Central memory CD8-positive, alpha-beta T cell (primary cell): ENCODE measurements at regions not wholly inside any gene's neighbourhood (a gene's known extent, or its start where the extent isn't known, plus 50 kb on each side); places are given as distances from the start of the nearest gene placed in this dataset.

Source experiments
- ATAC-seq: fragments of 150-1000 bp; cut with Tn5 transposase; replicated peaks from 2 replicates; pipeline ENCODE4 v1.10.0; 2022; ENCODE audit warnings: mild to moderate bottlenecking, moderate FRiP score, moderate number of reproducible peaks; ENCODE audit not compliant: poor library complexity, severe bottlenecking; ENCODE audit errors: extremely low read depth
- DNase-seq, 2 donors: peaks; one replicate each; pipeline ENCODE4 v3.0.0; 2021; ENCODE audit warnings: low spot score in 2 of 2
- H3K27ac Mint-ChIP-seq: one replicate; pipeline ENCODE4 v1.8.0; 2022; ENCODE audit warnings: low read depth, mild to moderate bottlenecking, moderate library complexity, mixed read lengths
- H3K27me3 Mint-ChIP-seq: one replicate; pipeline ENCODE4 v1.8.0; 2022; ENCODE audit warnings: mixed read lengths
- H3K36me3 Mint-ChIP-seq: one replicate; pipeline ENCODE4 v1.8.0; 2022; ENCODE audit warnings: mild to moderate bottlenecking, moderate library complexity, mixed read lengths; ENCODE audit not compliant: insufficient read depth
- H3K4me1 Mint-ChIP-seq: one replicate; pipeline ENCODE4 v1.8.0; 2022; ENCODE audit warnings: mixed read lengths
- H3K4me3 Mint-ChIP-seq: one replicate; pipeline ENCODE4 v1.8.0; 2022; ENCODE audit warnings: mild to moderate bottlenecking, moderate library complexity, mixed read lengths
- H3K9me3 Mint-ChIP-seq: one replicate; pipeline ENCODE4 v1.8.0; 2022; ENCODE audit warnings: mixed read lengths

GRCh38 chr18:45173327-45173726 is 441.9 kb upstream of the SLC14A2 start:
- no peaks in the 10 kb centered on the region for H3K9me3 Mint-ChIP-seq
- ATAC-seq (no peak), DNase-seq (no peak)
- no peak overlapping the region for H3K4me3 Mint-ChIP-seq
- H3K4me1 Mint-ChIP-seq = peaks cover 10% of the 10 kb centered on the region
- no peaks in the 10 kb centered on the region for H3K36me3 Mint-ChIP-seq
- no peak overlapping the region for H3K27ac Mint-ChIP-seq
- peaks cover 17% of the 10 kb centered on the region for H3K27me3 Mint-ChIP-seq

DNA sequence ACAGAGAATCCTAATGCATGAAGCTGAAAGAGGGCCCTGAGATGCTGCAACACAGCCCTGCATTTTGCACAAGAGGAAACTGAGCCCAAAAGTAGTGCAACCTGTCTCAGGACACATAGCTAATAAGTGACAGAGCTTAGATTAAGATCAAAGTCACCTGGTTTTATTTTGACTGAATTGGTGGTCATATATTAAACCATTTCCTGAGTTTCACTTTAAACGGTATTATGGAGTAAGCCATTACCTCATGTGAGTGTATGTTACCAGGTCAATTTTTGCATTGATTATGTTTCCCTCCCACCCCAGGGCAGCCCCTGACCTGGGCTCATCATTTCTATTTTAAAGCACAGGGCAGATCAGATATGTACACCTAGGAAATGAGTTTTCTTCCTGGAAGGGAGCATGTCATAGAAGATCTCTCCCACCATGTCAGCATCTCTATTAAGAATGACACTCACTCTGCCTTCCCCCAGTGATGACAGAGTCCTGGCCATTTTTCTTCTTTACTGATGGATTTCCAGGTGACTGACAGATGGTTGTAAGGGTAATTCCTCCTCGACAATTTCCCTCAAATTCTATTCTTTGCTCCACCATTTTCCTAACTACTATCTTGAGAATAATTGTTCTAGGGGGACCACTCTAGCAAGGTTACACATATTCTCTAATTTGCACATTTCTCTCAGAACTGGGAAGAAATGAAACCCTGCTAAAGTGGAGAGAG is 441.3 kb upstream of the SLC14A2 start:
- no peak for DNase-seq
- Mint-ChIP-seq H3K4me1 (peaks cover 10% of the 10 kb centered on the region), H3K4me3 (no peak overlapping the region), H3K9me3 (no peaks in the 10 kb centered on the region), H3K36me3 (no peaks in the 10 kb centered on the region), H3K27ac (no peak overlapping the region), H3K27me3 (peaks cover 17% of the 10 kb centered on the region)
- ATAC-seq = no peak

GRCh38 chr18:45174629-45175136 is 440.6 kb upstream of the SLC14A2 start:
- ATAC-seq = no peak
- H3K9me3 Mint-ChIP-seq = no peaks in the 10 kb centered on the region

GRCh38 chr18:45175511-45175910 is 439.8 kb upstream of the SLC14A2 start:
- peaks cover 10% of the 10 kb centered on the region for H3K4me1 Mint-ChIP-seq
- no peak for ATAC-seq
- H3K27me3 Mint-ChIP-seq = peaks cover 26% of the 10 kb centered on the region
- no peaks in the 10 kb centered on the region for H3K9me3 Mint-ChIP-seq
- H3K36me3 Mint-ChIP-seq = no peaks in the 10 kb centered on the region
- H3K27ac Mint-ChIP-seq = no peak overlapping the region
- H3K4me3 Mint-ChIP-seq = no peak overlapping the region
- no peak for DNase-seq

More at GRCh38 chr18:45174629-45175136, 440.6 kb upstream of the SLC14A2 start:
- Mint-ChIP-seq H3K27ac (no peak overlapping the region), H3K36me3 (no peaks in the 10 kb centered on the region), H3K4me3 (no peak overlapping the region), H3K27me3 (peaks cover 23% of the 10 kb centered on the region), H3K4me1 (peaks cover 10% of the 10 kb centered on the region)
- DNase-seq = no peak

DNA sequence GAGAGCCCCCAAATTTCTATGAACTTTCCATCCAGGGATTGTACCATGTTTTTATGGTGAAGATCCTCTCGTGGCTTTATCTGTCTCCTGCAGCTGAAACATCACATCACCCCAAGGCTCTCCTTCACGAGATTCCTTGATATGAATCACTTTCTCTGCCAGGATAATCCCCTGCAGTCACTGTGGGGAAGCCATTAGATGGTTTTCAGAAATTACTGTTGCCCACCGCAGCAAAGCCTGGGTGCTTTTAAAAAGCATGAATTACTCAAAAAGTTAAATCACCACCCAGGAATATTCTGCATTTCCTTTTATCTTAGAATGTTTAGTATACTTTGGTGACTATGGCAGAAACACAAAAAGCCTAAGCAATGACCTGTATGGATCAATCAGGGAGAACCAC is 428.4 kb upstream of the SLC14A2 start:
- Mint-ChIP-seq H3K27ac (no peak overlapping the region), H3K9me3 (no peaks in the 10 kb centered on the region), H3K4me3 (no peak overlapping the region), H3K4me1 (no peaks in the 10 kb centered on the region), H3K36me3 (no peaks in the 10 kb centered on the region), H3K27me3 (no peaks in the 10 kb centered on the region)
- DNase-seq (no peak), ATAC-seq (no peak)

DNA sequence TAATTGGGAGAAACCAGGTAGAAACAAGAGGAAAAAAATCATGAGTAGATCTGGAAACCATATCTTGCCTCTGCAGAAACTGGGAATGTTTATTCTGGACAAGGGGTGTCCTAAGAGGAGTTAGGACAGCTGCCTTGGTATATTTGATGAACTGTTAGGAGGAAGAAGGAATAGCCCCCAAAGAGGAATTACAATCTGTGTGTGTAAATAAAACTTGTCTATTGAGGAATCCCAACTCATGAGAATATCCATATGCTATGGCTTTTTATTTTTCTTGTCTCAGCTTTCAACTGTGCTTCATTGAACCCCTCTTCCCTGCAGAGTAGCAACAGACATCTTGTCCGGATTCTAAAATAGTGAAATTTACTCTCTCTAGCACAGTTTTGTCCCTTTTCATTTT is 423.5 kb upstream of the SLC14A2 start:
- Mint-ChIP-seq H3K27me3 (peaks cover 13% of the 10 kb centered on the region), H3K9me3 (no peaks in the 10 kb centered on the region), H3K27ac (no peak overlapping the region), H3K36me3 (no peaks in the 10 kb centered on the region), H3K4me3 (no peak overlapping the region), H3K4me1 (no peaks in the 10 kb centered on the region)
- no peak for ATAC-seq
- DNase-seq = no peak

GRCh38 chr18:45197526-45197970 is 417.7 kb upstream of the SLC14A2 start:
- DNase-seq (no peak), ATAC-seq (no peak)
- no peaks in the 10 kb centered on the region for H3K9me3 Mint-ChIP-seq
- H3K4me1 Mint-ChIP-seq = no peaks in the 10 kb centered on the region
- no peak overlapping the region for H3K4me3 Mint-ChIP-seq
- H3K36me3 Mint-ChIP-seq = no peaks in the 10 kb centered on the region
- H3K27ac Mint-ChIP-seq = no peak overlapping the region
- H3K27me3 Mint-ChIP-seq = peaks cover 29% of the 10 kb centered on the region

GRCh38 chr18:45198526-45198925 is 416.8 kb upstream of the SLC14A2 start:
- Mint-ChIP-seq H3K27ac (no peak overlapping the region), H3K4me1 (no peaks in the 10 kb centered on the region), H3K4me3 (no peak overlapping the region), H3K36me3 (no peaks in the 10 kb centered on the region), H3K9me3 (no peaks in the 10 kb centered on the region), H3K27me3 (peaks cover 29% of the 10 kb centered on the region)
- ATAC-seq = no peak
- no peak for DNase-seq

GRCh38 chr18:45201029-45201428 is 414.2 kb upstream of the SLC14A2 start:
- H3K4me3 Mint-ChIP-seq = no peak overlapping the region
- no peaks in the 10 kb centered on the region for H3K4me1 Mint-ChIP-seq
- no peaks in the 10 kb centered on the region for H3K36me3 Mint-ChIP-seq
- H3K27me3 Mint-ChIP-seq = peaks cover 16% of the 10 kb centered on the region
- no peaks in the 10 kb centered on the region for H3K9me3 Mint-ChIP-seq
- DNase-seq (no peak), ATAC-seq (no peak)
- H3K27ac Mint-ChIP-seq = no peak overlapping the region

DNA sequence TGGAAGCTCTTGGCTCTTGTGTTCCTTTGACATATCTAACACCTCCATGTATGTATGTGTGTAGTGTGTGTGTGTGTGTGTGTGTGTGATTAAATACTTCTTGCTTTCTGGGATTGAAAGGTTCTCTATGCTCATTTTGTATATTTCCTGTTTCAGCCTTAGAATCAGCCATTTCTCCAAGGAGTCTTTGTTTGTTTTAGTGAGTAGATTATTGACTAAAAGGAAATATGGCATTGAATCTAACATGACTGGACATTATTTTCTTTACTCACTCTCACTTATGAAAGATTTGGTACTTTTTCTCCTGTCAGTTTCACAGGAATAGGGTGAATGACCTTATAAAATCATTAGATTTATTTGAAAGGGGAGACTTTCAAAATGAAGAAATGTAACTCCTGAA is 413.8 kb upstream of the SLC14A2 start:
- ATAC-seq (no peak), DNase-seq (no peak)
- H3K4me1 Mint-ChIP-seq = no peaks in the 10 kb centered on the region
- H3K36me3 Mint-ChIP-seq = no peaks in the 10 kb centered on the region
- no peaks in the 10 kb centered on the region for H3K9me3 Mint-ChIP-seq
- H3K27ac Mint-ChIP-seq = no peak overlapping the region
- peaks cover 16% of the 10 kb centered on the region for H3K27me3 Mint-ChIP-seq
- H3K4me3 Mint-ChIP-seq = no peak overlapping the region

DNA sequence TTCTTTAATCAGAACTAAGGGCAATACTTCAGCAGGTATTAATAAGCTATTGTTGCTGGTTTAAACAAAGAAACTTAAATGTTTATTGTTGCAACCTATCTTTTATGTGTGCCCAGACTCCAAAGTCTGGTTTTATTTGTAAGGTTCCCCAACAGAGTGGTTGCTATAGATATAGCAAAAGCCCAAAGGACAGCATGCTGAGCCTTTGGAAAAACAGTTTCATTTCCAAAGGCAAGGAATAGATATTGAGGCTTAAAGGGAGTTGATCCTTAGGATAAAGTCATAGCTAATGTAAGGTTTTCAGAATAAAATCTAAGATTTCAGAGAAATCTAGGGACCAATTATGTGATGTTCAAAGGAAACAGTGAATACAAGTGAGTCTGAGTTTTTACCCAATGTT is 413.2 kb upstream of the SLC14A2 start:
- Mint-ChIP-seq H3K36me3 (no peaks in the 10 kb centered on the region), H3K4me3 (no peak overlapping the region), H3K27me3 (peaks cover 16% of the 10 kb centered on the region), H3K9me3 (no peaks in the 10 kb centered on the region), H3K4me1 (no peaks in the 10 kb centered on the region), H3K27ac (no peak overlapping the region)
- DNase-seq (no peak), ATAC-seq (no peak)

DNA sequence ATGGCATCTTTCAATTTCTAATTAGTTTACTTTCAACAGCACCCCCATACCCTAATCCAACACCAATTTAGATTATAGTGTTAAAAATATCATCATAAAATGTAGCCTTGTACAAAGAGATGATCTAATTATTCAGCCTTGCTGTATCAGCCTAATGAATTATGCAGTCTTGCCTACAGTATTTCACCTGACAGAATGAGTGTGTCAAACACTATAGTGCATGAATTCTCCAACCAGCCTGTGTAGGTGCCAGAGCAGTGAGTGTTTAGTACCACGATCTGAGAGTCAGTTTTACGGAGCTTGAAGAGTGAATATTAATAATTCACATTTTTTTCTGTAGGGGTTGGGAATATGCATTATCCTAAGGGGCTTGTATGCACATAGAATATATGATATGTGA is 411.6 kb upstream of the SLC14A2 start:
- no peak overlapping the region for H3K4me3 Mint-ChIP-seq
- no peak for DNase-seq

GRCh38 chr18:45207328-45207727 is 407.9 kb upstream of the SLC14A2 start:
- ATAC-seq (no peak), DNase-seq (no peak)
- Mint-ChIP-seq H3K36me3 (no peaks in the 10 kb centered on the region), H3K27me3 (peaks cover 10% of the 10 kb centered on the region), H3K4me3 (no peak overlapping the region), H3K4me1 (no peaks in the 10 kb centered on the region), H3K9me3 (no peaks in the 10 kb centered on the region), H3K27ac (no peak overlapping the region)

More for the DNA sequence above, 411.6 kb upstream of the SLC14A2 start:
- Mint-ChIP-seq H3K27me3 (peaks cover 20% of the 10 kb centered on the region), H3K4me1 (no peaks in the 10 kb centered on the region), H3K36me3 (no peaks in the 10 kb centered on the region), H3K9me3 (no peaks in the 10 kb centered on the region), H3K27ac (no peak overlapping the region)
- no peak for ATAC-seq
